HCT116 (cell line): ENCODE measurements at regions not wholly inside any gene's neighbourhood (a gene's known extent, or its start where the extent isn't known, plus 50 kb on each side); places are given as distances from the start of the nearest gene placed in this dataset.

Source experiments
- ATAC-seq: fragments of 200-7000 bp; cut with Tn5 transposase; 2 replicates; pipeline ENCODE4 v1.9.1; 2020; ENCODE audit warnings: mild to moderate bottlenecking, moderate library complexity
- BruUV-seq: library from RNA; stranded (reverse); fragments of 400-500 nt; replicated peaks from 2 replicates; lab custom pipeline; 2021; lab: Mats Ljungman, UMichigan
- CTCF ChIA-PET: fragments of 300-600 bp; sonication (Branson Sonifier 250); formaldehyde crosslinking; loops from one replicate; lab custom pipeline; 2021; ENCODE audit warnings: antibody characterized with exemption; lab: Charles Lee
- POLR2A ChIA-PET: fragments of 300-600, 350-600 bp; sonication (Branson Sonifier 250); formaldehyde crosslinking; loops from one replicate; lab custom pipeline; 2021; ENCODE audit warnings: antibody characterized with exemption; lab: Charles Lee
- RAD21 ChIA-PET, 2 experiments: fragments of 300-600 bp; sonication (Branson Sonifier 250); formaldehyde crosslinking; loops; one replicate each; lab custom pipeline; 2023; ENCODE audit warnings: low total read pairs in 2 of 2; ENCODE audit not compliant: uncharacterized antibody in 2 of 2, unreplicated experiment in 2 of 2, low non-redundant PET in 1 of 2; lab: Charles Lee
- DNase-seq: peaks from one replicate; pipeline ENCODE4 v3.0.0-alpha.2; 2010; ENCODE audit warnings: low read depth, low spot score
- H2AFZ ChIP-seq: fragments of 200-600 bp; shearing (Covaris generic), sonication (generic); 2 replicates; pipeline ENCODE4 v1.6.1; 2017; ENCODE audit warnings: low read depth, mixed run types, mixed read lengths, antibody characterized with exemption, low read length; ENCODE audit not compliant: poor library complexity, severe bottlenecking
- H3K27ac ChIP-seq: 2 replicates; pipeline ENCODE4 v1.5.1; 2012; ENCODE audit warnings: low read depth, low read length
- H3K27me3 ChIP-seq: fragments of 200-600 bp; sonication (generic); 2 replicates; pipeline ENCODE4 v1.6.1; 2016; ENCODE audit warnings: mixed run types, low read length, mixed read lengths; ENCODE audit not compliant: insufficient read depth
- H3K36me3 ChIP-seq, 2 experiments: fragments of 200-500 bp in 1 of 2; fragments of 200-600 bp in 1 of 2; sonication (Bioruptor generic) in 1 of 2; sonication (generic) in 1 of 2; 2 replicates each; pipeline versions ENCODE4 v1.5.1 to v1.6.1; 2014 to 2016; ENCODE audit warnings: low read length in 2 of 2, inconsistent platforms in 1 of 2, mixed read lengths in 1 of 2, mixed run types in 1 of 2; ENCODE audit not compliant: insufficient read depth in 2 of 2, control insufficient read depth in 1 of 2
- H3K4me1 ChIP-seq, 2 experiments: fragments of 200-600 bp in 1 of 2; sonication (generic) in 1 of 2; 2 replicates each; pipeline versions ENCODE4 v1.5.1 to v1.6.1; 2012 to 2017; ENCODE audit warnings: low read length in 2 of 2, inconsistent platforms in 1 of 2, mild to moderate bottlenecking in 1 of 2, mixed read lengths in 1 of 2, mixed run types in 1 of 2, moderate library complexity in 1 of 2; ENCODE audit not compliant: insufficient read depth in 2 of 2, control insufficient read depth in 1 of 2
- H3K4me2 ChIP-seq: fragments of 200-600 bp; sonication (generic); 2 replicates; pipeline ENCODE4 v1.6.1; 2017; ENCODE audit warnings: mixed run types, low read length, mixed read lengths
- H3K4me3 ChIP-seq, 2 experiments: fragments of 200-600 bp in 1 of 2; sonication (generic) in 1 of 2; replicated peaks in 1 of 2; 2 replicates each; pipeline ENCODE4 v1.5.1; 2011 to 2016; ENCODE audit warnings: low read length in 2 of 2, control low read depth in 1 of 2, low read depth in 1 of 2, mild to moderate bottlenecking in 1 of 2, mixed read lengths in 1 of 2, mixed run types in 1 of 2
- H3K79me2 ChIP-seq: fragments of 200-600 bp; sonication (generic); 2 replicates; pipeline ENCODE4 v1.6.1; 2017; ENCODE audit warnings: mild to moderate bottlenecking, mixed run types, low read length, moderate library complexity, mixed read lengths; ENCODE audit not compliant: insufficient read depth
- H3K9ac ChIP-seq: fragments of 200-600 bp; sonication (generic); 2 replicates; pipeline ENCODE4 v1.6.1; 2016; ENCODE audit warnings: low read length, mixed read lengths
- H3K9me2 ChIP-seq: fragments of 200-600 bp; sonication (generic), shearing (Covaris generic); 2 replicates; pipeline ENCODE4 v1.6.1; 2017; ENCODE audit warnings: mixed run types, mild to moderate bottlenecking, moderate library complexity; ENCODE audit not compliant: insufficient read depth
- H3K9me3 ChIP-seq, 2 experiments: fragments of 200-500 bp in 1 of 2; fragments of 200-600 bp in 1 of 2; sonication (Bioruptor generic) in 1 of 2; sonication (generic) in 1 of 2; 2 replicates each; pipeline ENCODE4 v1.6.1; 2014 to 2017; ENCODE audit warnings: low read length in 2 of 2, mixed read lengths in 2 of 2, inconsistent platforms in 1 of 2, low read depth in 1 of 2, mild to moderate bottlenecking in 1 of 2, mixed run types in 1 of 2, moderate library complexity in 1 of 2; ENCODE audit not compliant: control insufficient read depth in 1 of 2, insufficient read depth in 1 of 2
- H4K20me1 ChIP-seq: fragments of 200-600 bp; sonication (generic), shearing (Covaris generic); 2 replicates; pipeline ENCODE4 v1.6.1; 2017; ENCODE audit warnings: mixed run types, mild to moderate bottlenecking, moderate library complexity; ENCODE audit not compliant: insufficient read depth
- ATF3 ChIP-seq: IDR thresholded peaks from 2 replicates; pipeline ENCODE4 v1.6.1; 2012
- CBX3 ChIP-seq: IDR thresholded peaks from 2 replicates; pipeline ENCODE4 v1.6.1; 2012; ENCODE audit warnings: low read depth
- CEBPB ChIP-seq: IDR thresholded peaks from 2 replicates; pipeline ENCODE4 v1.6.1; 2012; ENCODE audit warnings: low read depth
- CTCF ChIP-seq, 3 experiments: fragments of 200-600 bp in 1 of 3; sonication (generic) in 1 of 3; IDR thresholded peaks in 2 of 3; conservative IDR thresholded peaks in 1 of 3; 2 replicates each; pipeline ENCODE4 v1.5.1; 2012 to 2017; ENCODE audit warnings: low read depth in 2 of 3, low read length in 2 of 3, antibody characterized with exemption in 1 of 3, borderline replicate concordance in 1 of 3, control low read depth in 1 of 3, mild to moderate bottlenecking in 1 of 3, mixed read lengths in 1 of 3, mixed run types in 1 of 3, moderate library complexity in 1 of 3; ENCODE audit not compliant: insufficient read depth in 1 of 3
- EGR1 ChIP-seq: IDR thresholded peaks from 2 replicates; pipeline ENCODE4 v1.6.1; 2012; ENCODE audit warnings: low read depth
- ELF1 ChIP-seq: IDR thresholded peaks from 2 replicates; pipeline ENCODE4 v1.6.1; 2012; ENCODE audit warnings: low read depth, borderline replicate concordance
- EZH2 ChIP-seq: fragments of 200-600 bp; sonication (generic); IDR thresholded peaks from 2 replicates; pipeline ENCODE4 v1.6.1; 2017; ENCODE audit warnings: antibody characterized with exemption, mixed run types
- FOSL1 ChIP-seq: IDR thresholded peaks from 2 replicates; pipeline ENCODE4 v1.6.1; 2012; ENCODE audit warnings: low read depth
- JUND ChIP-seq: IDR thresholded peaks from 2 replicates; pipeline ENCODE4 v1.6.1; 2012
- POLR2A ChIP-seq: IDR thresholded peaks from 2 replicates; pipeline ENCODE4 v1.7.0; 2011; ENCODE audit warnings: borderline replicate concordance; ENCODE audit not compliant: insufficient read depth, insufficient read length; ENCODE audit errors: extremely low read depth
- POLR2AphosphoS5 ChIP-seq: IDR thresholded peaks from 2 replicates; pipeline ENCODE4 v1.6.1; 2011; ENCODE audit warnings: mild to moderate bottlenecking, low read depth, low read length, moderate library complexity
- RAD21 ChIP-seq: IDR thresholded peaks from 2 replicates; pipeline ENCODE4 v1.6.1; 2012; ENCODE audit warnings: low read depth, mild to moderate bottlenecking
- SIN3A ChIP-seq: IDR thresholded peaks from 2 replicates; pipeline ENCODE4 v1.6.1; 2012; ENCODE audit warnings: low read depth
- SRF ChIP-seq: IDR thresholded peaks from 2 replicates; pipeline ENCODE4 v1.6.1; 2012; ENCODE audit warnings: low read depth
- TCF7L2 ChIP-seq: IDR thresholded peaks from 2 replicates; pipeline ENCODE4 v1.7.0; 2011; ENCODE audit warnings: borderline replicate concordance, inconsistent platforms; ENCODE audit not compliant: insufficient read depth, insufficient read length; ENCODE audit errors: extremely low read depth
- YY1 ChIP-seq: IDR thresholded peaks from 2 replicates; pipeline ENCODE4 v1.6.1; 2011; ENCODE audit warnings: low read length, low read depth, moderate library complexity, mild to moderate bottlenecking; ENCODE audit not compliant: insufficient replicate concordance; ENCODE audit errors: extremely low read depth
- ZNF274 ChIP-seq: fragments of 200-500 bp; sonication (Bioruptor generic); IDR thresholded peaks from 2 replicates; pipeline ENCODE4 v1.6.1; 2014; ENCODE audit warnings: mild to moderate bottlenecking, low read depth, low read length, inconsistent platforms
- intact Hi-C: fragments of 100-400 bp; cut with micrococcal nuclease; formaldehyde crosslinking; loops from 2 replicates; pipeline ENCODE4 v1.10.0; 2022
- TF ChIP-seq, protein P1 (sequence below): IDR thresholded peaks from 2 replicates; pipeline ENCODE4 v1.6.1; 2011; ENCODE audit warnings: mild to moderate bottlenecking, low read length, moderate library complexity; ENCODE audit not compliant: insufficient replicate concordance; ENCODE audit errors: extremely low read depth
- TF ChIP-seq, protein P2 (sequence below): IDR thresholded peaks from 2 replicates; pipeline ENCODE4 v1.6.1; 2012; ENCODE audit warnings: low read depth
- TF ChIP-seq, protein P3 (sequence below): IDR thresholded peaks from 2 replicates; pipeline ENCODE4 v1.6.1; 2012

GRCh38 chr11:19566583-19567379 lies 145.9 kb upstream of the NAV2 start:
- DNase-seq (no peak), ATAC-seq (no peak)
- Histone ChIP-seq H3K4me2 (no peak overlapping the region), H3K9me3 (no peaks in the 10 kb centered on the region), H3K4me3 (no peak overlapping the region), H3K4me1 (peaks cover 0 to 6% of the 10 kb centered on the region in 2 experiments; a peak in 1 of 4 replicates), H3K9ac (no peak overlapping the region), H4K20me1 (no peaks in the 10 kb centered on the region), H3K27ac (no peak overlapping the region), H3K36me3 (no peaks in the 10 kb centered on the region), H3K27me3 (peaks cover 5% of the 10 kb centered on the region; the same call in 1 of the 2 replicates), H3K9me2 (no peaks in the 10 kb centered on the region), H2AFZ (no peak overlapping the region), H3K79me2 (no peaks in the 10 kb centered on the region)
- POLR2A ChIA-PET, result no interaction called here
- BruUV-seq, result no TSS peak
- intact Hi-C loops, result no loop called here
- CTCF ChIA-PET, result interaction anchor here (4.6 kb wide), 1 partner anchor 176 kb away, joined by 80 read pairs; no protein-coding TSS in a partner anchor
- RAD21 ChIA-PET, result no interaction called here
- TF ChIP-seq, protein P1, sequence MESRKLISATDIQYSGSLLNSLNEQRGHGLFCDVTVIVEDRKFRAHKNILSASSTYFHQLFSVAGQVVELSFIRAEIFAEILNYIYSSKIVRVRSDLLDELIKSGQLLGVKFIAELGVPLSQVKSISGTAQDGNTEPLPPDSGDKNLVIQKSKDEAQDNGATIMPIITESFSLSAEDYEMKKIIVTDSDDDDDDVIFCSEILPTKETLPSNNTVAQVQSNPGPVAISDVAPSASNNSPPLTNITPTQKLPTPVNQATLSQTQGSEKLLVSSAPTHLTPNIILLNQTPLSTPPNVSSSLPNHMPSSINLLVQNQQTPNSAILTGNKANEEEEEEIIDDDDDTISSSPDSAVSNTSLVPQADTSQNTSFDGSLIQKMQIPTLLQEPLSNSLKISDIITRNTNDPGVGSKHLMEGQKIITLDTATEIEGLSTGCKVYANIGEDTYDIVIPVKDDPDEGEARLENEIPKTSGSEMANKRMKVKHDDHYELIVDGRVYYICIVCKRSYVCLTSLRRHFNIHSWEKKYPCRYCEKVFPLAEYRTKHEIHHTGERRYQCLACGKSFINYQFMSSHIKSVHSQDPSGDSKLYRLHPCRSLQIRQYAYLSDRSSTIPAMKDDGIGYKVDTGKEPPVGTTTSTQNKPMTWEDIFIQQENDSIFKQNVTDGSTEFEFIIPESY, result no peak
- TF ChIP-seq, protein P2, sequence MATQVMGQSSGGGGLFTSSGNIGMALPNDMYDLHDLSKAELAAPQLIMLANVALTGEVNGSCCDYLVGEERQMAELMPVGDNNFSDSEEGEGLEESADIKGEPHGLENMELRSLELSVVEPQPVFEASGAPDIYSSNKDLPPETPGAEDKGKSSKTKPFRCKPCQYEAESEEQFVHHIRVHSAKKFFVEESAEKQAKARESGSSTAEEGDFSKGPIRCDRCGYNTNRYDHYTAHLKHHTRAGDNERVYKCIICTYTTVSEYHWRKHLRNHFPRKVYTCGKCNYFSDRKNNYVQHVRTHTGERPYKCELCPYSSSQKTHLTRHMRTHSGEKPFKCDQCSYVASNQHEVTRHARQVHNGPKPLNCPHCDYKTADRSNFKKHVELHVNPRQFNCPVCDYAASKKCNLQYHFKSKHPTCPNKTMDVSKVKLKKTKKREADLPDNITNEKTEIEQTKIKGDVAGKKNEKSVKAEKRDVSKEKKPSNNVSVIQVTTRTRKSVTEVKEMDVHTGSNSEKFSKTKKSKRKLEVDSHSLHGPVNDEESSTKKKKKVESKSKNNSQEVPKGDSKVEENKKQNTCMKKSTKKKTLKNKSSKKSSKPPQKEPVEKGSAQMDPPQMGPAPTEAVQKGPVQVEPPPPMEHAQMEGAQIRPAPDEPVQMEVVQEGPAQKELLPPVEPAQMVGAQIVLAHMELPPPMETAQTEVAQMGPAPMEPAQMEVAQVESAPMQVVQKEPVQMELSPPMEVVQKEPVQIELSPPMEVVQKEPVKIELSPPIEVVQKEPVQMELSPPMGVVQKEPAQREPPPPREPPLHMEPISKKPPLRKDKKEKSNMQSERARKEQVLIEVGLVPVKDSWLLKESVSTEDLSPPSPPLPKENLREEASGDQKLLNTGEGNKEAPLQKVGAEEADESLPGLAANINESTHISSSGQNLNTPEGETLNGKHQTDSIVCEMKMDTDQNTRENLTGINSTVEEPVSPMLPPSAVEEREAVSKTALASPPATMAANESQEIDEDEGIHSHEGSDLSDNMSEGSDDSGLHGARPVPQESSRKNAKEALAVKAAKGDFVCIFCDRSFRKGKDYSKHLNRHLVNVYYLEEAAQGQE, result no peak
- TF ChIP-seq CBX3 (no peak), JUND (no peak), POLR2A (no peak), RAD21 (no peak), SIN3A (no peak), TCF7L2 (no peak), SRF (no peak), EZH2 (no peak), FOSL1 (no peak), CEBPB (no peak), ATF3 (no peak), EGR1 (no peak), YY1 (no peak), CTCF (IDR thresholded peaks at IDR 0.05 in 2 of 3, conservative IDR thresholded peaks at IDR 0.05 in 1 of 3; ENCODE audit: borderline replicate concordance in 1 of 3, insufficient read depth in 1 of 3, low read depth in 2 of 3, low read length in 2 of 3) (no peak), POLR2AphosphoS5 (no peak), ZNF274 (no peak), ELF1 (no peak)
- TF ChIP-seq, protein P3, sequence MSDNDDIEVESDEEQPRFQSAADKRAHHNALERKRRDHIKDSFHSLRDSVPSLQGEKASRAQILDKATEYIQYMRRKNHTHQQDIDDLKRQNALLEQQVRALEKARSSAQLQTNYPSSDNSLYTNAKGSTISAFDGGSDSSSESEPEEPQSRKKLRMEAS, result no peak
- TF ChIP-seq, all 23 proteins: peak for 0
